Smooth muscle cell (in vitro differentiated cells): ENCODE measurements at regions not wholly inside any gene's neighbourhood (a gene's known extent, or its start where the extent isn't known, plus 50 kb on each side); places are given as distances from the start of the nearest gene placed in this dataset.

ENCODE experiments used
- DNase-seq: peaks from one replicate; lab custom pipeline; 2025; ENCODE audit not compliant: unreplicated experiment; lab: John Stamatoyannopoulos, UW
- H2AFZ ChIP-seq: fragments of 200-600 bp; sonication (generic); 2 replicates; pipeline ENCODE4 v1.6.0; 2016; ENCODE audit warnings: antibody characterized with exemption, low read depth, mild to moderate bottlenecking
- H3F3A ChIP-seq: fragments of 200-600 bp; sonication (generic); 2 replicates; pipeline ENCODE4 v1.6.0; 2017; ENCODE audit warnings: antibody characterized with exemption, low read depth
- H3K27ac ChIP-seq: fragments of 200-600 bp; sonication (generic); 2 replicates; pipeline ENCODE4 v1.5.1; 2016; ENCODE audit warnings: low read depth, mild to moderate bottlenecking
- H3K27me3 ChIP-seq: fragments of 200-600 bp; sonication (generic); 2 replicates; pipeline ENCODE4 v1.6.1; 2016; ENCODE audit warnings: low read depth, mild to moderate bottlenecking
- H3K36me3 ChIP-seq: fragments of 200-600 bp; sonication (generic); 2 replicates; pipeline ENCODE4 v1.5.1; 2016; ENCODE audit warnings: low read depth
- H3K4me1 ChIP-seq: fragments of 200-600 bp; sonication (generic); 2 replicates; pipeline ENCODE4 v1.5.1; 2016; ENCODE audit warnings: low read depth
- H3K4me2 ChIP-seq: fragments of 200-600 bp; sonication (generic); 2 replicates; pipeline ENCODE4 v1.6.0; 2016; ENCODE audit warnings: mild to moderate bottlenecking
- H3K4me3 ChIP-seq: fragments of 200-600 bp; sonication (generic); 2 replicates; pipeline ENCODE4 v1.5.1; 2016; ENCODE audit warnings: mild to moderate bottlenecking
- H3K79me2 ChIP-seq: fragments of 200-600 bp; sonication (generic); 2 replicates; pipeline ENCODE4 v1.6.0; 2016; ENCODE audit warnings: low read depth, mild to moderate bottlenecking
- H3K9ac ChIP-seq: fragments of 200-600 bp; sonication (generic); 2 replicates; pipeline ENCODE4 v1.6.0; 2016; ENCODE audit warnings: low read depth
- H3K9me3 ChIP-seq: fragments of 200-600 bp; sonication (generic); replicated peaks from 2 replicates; pipeline ENCODE4 v1.5.1; 2016; ENCODE audit warnings: low read depth
- H4K20me1 ChIP-seq: fragments of 200-600 bp; sonication (generic); 2 replicates; pipeline ENCODE4 v1.6.0; 2016; ENCODE audit warnings: low read depth
- WGBS: methylation state at CpG from one replicate; pipeline ENCODE4 v1.1.7; 2016; ENCODE audit warnings: low lambda C conversion rate; 5-methylcytosine and 5-hydroxymethylcytosine counted together
- TF ChIP-seq, protein P1 (sequence below): fragments of 200-600 bp; sonication (generic); IDR thresholded peaks from 2 replicates; pipeline ENCODE4 v1.5.1; 2017; ENCODE audit warnings: borderline replicate concordance, mild to moderate bottlenecking, antibody characterized with exemption; ENCODE audit not compliant: insufficient read depth, poor library complexity, severe bottlenecking

DNA sequence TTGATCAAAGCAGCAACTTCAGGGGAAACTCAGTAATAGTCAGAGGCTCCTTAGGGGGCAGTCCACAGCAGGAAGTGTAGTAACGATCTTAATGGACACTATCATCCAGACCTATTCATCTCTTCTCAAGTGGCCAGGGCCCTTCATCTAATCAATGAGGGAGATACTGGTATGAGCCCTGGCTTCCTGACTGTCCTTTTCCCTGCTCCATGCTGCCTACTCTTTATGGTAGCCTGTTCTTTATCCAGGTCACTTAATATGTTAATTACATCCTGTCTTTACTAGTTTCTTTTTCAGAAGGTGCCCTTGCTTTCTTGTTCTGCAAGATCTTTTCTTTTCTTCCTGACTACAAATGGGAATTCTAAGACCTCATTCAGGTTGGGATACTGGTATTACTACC lies 197.1 kb downstream of the CAVIN4 start:
- H3K79me2 ChIP-seq = no peaks in the 10 kb centered on the region
- no peak overlapping the region for H3K9ac ChIP-seq
- H3K9me3 ChIP-seq = no peaks in the 10 kb centered on the region
- TF ChIP-seq, protein P1, sequence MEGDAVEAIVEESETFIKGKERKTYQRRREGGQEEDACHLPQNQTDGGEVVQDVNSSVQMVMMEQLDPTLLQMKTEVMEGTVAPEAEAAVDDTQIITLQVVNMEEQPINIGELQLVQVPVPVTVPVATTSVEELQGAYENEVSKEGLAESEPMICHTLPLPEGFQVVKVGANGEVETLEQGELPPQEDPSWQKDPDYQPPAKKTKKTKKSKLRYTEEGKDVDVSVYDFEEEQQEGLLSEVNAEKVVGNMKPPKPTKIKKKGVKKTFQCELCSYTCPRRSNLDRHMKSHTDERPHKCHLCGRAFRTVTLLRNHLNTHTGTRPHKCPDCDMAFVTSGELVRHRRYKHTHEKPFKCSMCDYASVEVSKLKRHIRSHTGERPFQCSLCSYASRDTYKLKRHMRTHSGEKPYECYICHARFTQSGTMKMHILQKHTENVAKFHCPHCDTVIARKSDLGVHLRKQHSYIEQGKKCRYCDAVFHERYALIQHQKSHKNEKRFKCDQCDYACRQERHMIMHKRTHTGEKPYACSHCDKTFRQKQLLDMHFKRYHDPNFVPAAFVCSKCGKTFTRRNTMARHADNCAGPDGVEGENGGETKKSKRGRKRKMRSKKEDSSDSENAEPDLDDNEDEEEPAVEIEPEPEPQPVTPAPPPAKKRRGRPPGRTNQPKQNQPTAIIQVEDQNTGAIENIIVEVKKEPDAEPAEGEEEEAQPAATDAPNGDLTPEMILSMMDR = no peak
- WGBS = 21% methylated on average over 1 of the region's 1 CpG
- H3K4me2 ChIP-seq = no peak overlapping the region
- H2AFZ ChIP-seq = no peak overlapping the region
- no peaks in the 10 kb centered on the region for H4K20me1 ChIP-seq
- no peaks in the 10 kb centered on the region for H3K36me3 ChIP-seq
- DNase-seq = no peak
- no peaks in the 10 kb centered on the region for H3K27me3 ChIP-seq
- H3K27ac ChIP-seq = no peak overlapping the region
- H3K4me1 ChIP-seq = peaks cover 5% of the 10 kb centered on the region
- no peaks in the 10 kb centered on the region for H3F3A ChIP-seq
- no peak overlapping the region for H3K4me3 ChIP-seq

DNA sequence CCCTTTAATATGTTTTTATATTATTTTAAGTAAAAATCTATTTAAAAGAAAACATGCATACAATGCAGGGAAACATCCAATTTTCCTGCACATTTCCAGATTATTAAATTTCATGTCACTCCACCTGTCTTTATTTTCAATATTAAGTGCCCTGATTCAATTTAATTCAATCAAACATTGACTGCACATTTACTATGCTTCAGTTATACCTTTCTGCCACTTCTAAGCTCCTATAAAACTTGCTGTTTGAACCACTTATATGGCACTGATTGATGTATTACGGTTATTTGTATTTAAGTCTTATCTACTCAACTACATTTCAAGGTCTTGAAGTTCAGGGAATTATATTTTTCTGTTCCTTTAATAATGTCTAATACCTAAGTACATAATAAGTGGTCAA lies 198.0 kb downstream of the CAVIN4 start:
- Histone ChIP-seq H3K4me3 (no peak overlapping the region), H3F3A (no peaks in the 10 kb centered on the region), H3K36me3 (no peaks in the 10 kb centered on the region), H4K20me1 (no peaks in the 10 kb centered on the region), H3K9me3 (no peaks in the 10 kb centered on the region), H3K4me2 (no peak overlapping the region), H3K4me1 (peaks cover 5% of the 10 kb centered on the region), H2AFZ (no peak overlapping the region), H3K79me2 (no peaks in the 10 kb centered on the region), H3K27ac (no peak overlapping the region), H3K27me3 (no peaks in the 10 kb centered on the region), H3K9ac (no peak overlapping the region)
- TF ChIP-seq, protein P1 = no peak
- DNase-seq = no peak
- 90% methylated on average over 1 of the region's 1 CpG for WGBS

DNA sequence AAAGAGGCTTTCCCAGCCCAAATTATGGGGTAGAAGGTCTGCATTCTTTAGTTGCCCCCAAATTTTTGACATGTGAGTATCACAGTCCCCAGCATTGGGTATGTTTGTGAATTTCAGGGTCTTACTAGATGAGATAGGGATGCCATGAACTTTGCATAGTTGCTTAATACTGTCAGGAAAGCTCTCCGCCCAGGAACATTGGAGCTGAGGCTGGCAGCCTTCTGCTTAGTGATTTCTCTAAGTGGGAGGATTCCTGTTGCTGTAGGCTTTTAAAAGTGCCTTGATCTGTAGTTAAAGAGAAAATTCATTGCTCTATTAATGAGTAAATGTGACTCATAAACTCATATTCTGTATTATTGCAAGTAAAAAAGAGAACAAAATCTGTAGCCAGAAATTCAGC lies 206.9 kb downstream of the CAVIN4 start:
- H3K9ac ChIP-seq = no peak overlapping the region
- no peak overlapping the region for H2AFZ ChIP-seq
- no peaks in the 10 kb centered on the region for H3K9me3 ChIP-seq
- TF ChIP-seq, protein P1 = no peak
- no peaks in the 10 kb centered on the region for H3K27me3 ChIP-seq
- H4K20me1 ChIP-seq = no peaks in the 10 kb centered on the region
- no peaks in the 10 kb centered on the region for H3F3A ChIP-seq
- no peak overlapping the region for H3K4me2 ChIP-seq
- WGBS = 86% methylated on average over 1 of the region's 1 CpG
- H3K36me3 ChIP-seq = no peaks in the 10 kb centered on the region
- no peak overlapping the region for H3K4me3 ChIP-seq
- no peak overlapping the region for H3K27ac ChIP-seq
- no peak for DNase-seq
- no peaks in the 10 kb centered on the region for H3K79me2 ChIP-seq
- H3K4me1 ChIP-seq = no peaks in the 10 kb centered on the region

DNA sequence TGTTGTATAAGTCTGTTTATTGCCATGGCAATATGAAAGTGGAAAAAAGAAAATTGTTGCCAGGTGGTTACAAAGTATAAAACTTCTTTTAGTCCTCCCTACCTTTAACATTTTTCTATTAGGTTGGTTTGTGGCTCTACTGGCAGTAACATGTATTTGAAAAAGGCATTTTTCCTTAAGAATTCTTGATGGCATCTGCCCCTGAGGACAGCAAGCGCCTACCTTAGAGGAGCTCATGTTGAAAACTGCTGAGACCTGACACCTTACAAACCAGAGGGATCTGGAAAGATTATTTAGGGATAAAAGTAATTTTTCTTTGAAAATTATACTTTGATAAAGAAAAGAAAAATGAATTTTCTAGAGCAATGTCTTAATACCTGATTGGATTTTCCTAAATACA lies 208.1 kb downstream of the CAVIN4 start:
- Histone ChIP-seq H3K27me3 (no peaks in the 10 kb centered on the region), H3F3A (no peaks in the 10 kb centered on the region), H3K36me3 (no peaks in the 10 kb centered on the region), H3K9ac (no peak overlapping the region), H4K20me1 (no peaks in the 10 kb centered on the region), H2AFZ (no peak overlapping the region), H3K4me2 (no peak overlapping the region), H3K79me2 (no peaks in the 10 kb centered on the region), H3K27ac (no peak overlapping the region), H3K4me1 (no peaks in the 10 kb centered on the region), H3K9me3 (no peaks in the 10 kb centered on the region), H3K4me3 (no peak overlapping the region)
- TF ChIP-seq, protein P1 = no peak
- no peak for DNase-seq
- WGBS = 88% methylated on average over 1 of the region's 1 CpG
